GM12801 (cell line): ENCODE measurements at regions not wholly inside any gene's neighbourhood (a gene's known extent, or its start where the extent isn't known, plus 50 kb on each side); places are given as distances from the start of the nearest gene placed in this dataset.
A peak's percentile ranks its signal among the peaks of the same experiment; 100 is the strongest.

ENCODE experiments used
- TF ChIP-seq, protein P1 (sequence below): IDR thresholded peaks from one replicate; pipeline ENCODE4 v1.5.1; 2011; ENCODE audit warnings: control low read depth; ENCODE audit not compliant: insufficient read length; ENCODE audit errors: extremely low read depth

DNA sequence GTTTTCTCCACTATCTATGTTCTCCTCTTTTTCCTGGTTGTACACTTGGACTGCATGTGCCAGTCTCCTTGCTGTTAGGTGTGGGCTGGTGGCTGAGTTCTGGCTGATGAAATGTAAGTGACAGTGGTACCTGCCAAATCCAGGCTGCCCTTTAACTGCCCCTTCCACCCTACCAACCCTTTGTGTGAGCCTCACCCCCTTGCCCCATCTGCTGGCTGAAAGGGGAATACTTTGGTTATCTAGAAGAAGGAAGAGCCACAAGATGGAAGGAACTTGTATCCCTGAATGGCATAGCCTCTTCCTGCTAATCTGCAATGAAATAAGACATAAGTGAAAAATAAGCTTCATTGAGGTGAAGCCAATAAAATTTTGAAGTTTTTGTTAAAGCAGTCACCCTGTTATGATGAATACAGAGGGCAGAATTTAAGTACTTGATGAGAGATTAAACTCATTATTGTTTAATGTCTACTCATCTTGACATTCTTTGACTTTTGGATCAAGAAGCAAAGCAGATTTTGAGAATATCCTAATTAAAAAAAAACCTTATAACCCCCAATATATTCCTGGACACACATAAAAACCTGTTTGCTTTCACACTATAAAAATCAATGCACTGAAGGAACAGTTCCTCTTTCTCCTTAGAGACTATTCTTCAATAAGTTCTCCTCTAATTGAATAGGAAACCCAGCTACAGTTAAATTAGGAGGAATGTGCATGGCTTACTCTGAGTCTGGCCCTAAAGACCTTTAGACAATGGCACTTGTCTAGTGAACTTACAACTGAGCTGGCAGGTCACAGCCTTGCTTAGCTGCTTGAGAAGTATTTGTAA is 262.6 kb upstream of the BTG1 start:
- TF ChIP-seq, protein P1, sequence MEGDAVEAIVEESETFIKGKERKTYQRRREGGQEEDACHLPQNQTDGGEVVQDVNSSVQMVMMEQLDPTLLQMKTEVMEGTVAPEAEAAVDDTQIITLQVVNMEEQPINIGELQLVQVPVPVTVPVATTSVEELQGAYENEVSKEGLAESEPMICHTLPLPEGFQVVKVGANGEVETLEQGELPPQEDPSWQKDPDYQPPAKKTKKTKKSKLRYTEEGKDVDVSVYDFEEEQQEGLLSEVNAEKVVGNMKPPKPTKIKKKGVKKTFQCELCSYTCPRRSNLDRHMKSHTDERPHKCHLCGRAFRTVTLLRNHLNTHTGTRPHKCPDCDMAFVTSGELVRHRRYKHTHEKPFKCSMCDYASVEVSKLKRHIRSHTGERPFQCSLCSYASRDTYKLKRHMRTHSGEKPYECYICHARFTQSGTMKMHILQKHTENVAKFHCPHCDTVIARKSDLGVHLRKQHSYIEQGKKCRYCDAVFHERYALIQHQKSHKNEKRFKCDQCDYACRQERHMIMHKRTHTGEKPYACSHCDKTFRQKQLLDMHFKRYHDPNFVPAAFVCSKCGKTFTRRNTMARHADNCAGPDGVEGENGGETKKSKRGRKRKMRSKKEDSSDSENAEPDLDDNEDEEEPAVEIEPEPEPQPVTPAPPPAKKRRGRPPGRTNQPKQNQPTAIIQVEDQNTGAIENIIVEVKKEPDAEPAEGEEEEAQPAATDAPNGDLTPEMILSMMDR: peak; percentile 3

DNA sequence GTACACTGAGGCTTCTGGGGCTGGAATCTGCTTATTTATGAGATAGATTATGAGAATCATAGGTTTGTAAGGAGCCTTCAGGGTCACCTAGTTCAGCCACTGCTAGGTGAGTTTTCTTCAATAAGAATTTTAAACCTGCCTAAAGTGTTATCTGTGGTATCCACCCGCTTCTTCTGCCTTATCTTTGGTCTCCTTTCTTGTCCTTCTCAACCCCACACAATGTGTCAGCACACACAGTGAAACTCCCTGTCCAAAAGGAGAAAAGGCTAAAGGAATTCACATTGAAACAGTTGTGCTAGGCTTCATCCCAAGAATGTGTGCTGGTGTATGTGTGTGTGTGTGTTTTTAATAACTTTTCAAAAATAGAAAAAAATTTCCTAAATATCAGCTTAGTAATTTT is 259.3 kb upstream of the BTG1 start:
- TF ChIP-seq, protein P1: no peak

DNA sequence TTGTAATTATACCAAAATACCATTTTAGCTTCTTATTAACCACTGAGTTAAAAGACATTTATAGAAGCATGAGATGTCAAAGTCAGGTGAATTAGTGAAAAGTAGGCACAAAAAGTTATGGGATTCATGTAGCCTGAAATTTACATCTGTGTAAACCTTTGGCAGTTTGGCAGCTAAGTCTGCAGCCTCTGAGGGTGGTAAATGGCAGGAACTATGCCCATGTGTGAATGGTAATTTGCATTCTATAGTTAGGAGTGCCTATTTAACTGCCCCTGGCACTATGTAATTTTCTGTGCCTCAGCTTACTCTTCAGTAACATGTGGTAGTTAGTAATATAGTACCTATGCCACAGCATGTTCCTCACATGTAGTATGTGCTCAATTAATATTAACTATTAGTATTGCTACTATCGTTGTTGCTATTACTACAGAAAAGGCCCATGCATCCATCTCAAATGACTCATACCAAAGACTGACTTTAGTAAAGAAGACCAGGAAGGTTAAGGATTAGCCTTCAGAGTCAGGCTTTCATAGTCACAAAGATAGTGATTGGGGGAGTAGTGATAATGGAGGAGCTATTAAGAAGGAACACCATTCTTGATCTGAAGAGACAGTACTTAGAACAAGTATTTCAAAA is 258.7 kb upstream of the BTG1 start:
- TF ChIP-seq, protein P1: no peak

DNA sequence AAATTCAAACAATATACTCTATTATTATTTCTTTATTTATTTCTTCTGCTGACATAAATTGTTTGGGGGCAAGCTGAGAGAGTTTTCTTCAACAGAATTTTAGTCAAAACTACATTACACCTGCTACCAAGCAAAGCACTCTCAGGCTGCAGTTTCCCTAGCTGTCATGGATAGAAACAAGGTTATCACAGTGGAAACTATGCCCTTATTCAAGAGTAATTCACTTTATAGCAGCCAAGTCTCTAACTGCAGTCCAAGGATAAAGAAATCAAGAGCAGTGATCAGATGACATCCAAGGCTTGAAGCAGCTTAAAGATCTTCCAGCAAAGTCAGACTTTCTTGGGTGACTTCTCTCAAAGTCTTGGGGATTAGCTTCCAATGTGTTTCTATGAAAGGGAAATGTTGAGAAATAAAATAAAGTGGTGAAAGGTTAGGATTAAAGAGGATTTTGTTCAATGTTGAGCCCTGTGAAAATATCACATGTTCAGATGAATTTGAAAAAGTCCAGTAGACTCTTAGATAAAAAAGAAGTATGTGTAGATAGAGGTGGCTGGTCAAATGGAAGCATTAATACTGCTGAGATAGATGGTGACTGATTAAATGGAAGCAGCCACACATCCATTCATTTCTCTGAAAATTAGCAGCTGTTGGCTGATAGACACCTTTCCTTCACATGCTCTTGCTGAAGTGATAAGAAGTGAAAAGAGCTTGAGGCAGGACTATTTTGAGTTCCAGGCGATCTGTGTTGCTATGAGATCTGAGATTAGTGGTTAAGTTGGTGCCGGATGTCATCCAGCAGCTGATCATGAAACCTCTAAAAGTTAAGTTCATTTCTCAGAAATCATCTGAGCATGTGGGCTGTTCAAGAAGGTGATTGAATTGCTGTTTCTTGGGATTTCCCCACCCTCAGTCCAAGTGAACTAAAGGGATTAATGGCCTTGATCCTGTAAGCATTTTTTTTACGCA is 257.8 kb upstream of the BTG1 start:
- TF ChIP-seq, protein P1: no peak

DNA sequence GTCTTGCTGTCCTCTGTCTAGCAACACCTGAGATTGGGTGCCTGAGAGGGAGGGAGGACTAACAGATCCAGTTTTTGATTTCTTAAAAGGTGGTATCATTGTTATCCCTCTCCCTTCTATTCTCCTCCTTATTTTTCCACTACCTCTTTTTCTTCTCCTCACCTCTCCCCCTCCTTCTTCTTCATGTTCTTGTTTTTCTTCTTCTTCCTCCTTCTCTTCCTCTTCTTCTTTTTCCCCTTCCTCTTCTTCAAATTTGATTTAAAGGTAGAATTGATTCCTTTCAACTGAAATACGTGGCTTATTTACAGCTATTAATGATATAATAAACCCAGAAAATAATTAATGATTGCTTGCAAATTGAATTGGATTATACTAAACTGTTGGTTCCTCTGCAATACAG is 256.8 kb upstream of the BTG1 start:
- TF ChIP-seq, protein P1: no peak

DNA sequence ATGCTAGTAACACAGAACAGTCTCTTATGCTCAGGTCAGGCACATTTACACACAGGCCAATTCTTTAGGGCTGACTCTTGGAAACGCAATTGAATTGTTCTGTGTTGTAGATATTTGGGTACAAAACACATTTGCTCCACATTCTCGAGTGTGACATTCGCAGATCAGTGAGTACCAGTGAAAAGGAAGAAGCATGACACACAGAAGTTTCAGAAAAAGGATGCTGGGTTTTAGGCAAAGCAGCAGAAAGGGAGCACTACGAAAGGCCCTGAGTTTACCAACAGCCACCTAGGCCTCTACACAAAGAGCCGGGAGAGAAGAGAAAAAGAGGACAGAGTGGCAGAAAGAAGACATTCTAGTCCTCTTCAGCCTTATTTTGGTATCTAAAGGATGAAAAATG is 254.4 kb upstream of the BTG1 start:
- TF ChIP-seq, protein P1: no peak
